ENCODE measurements at regions not wholly inside any gene's neighbourhood (a gene's known extent, or its start where the extent isn't known, plus 50 kb on each side); places are given as distances from the start of the nearest gene placed in this dataset.
A peak's percentile ranks its signal among the peaks of the same experiment; 100 is the strongest.

GRCh38 chr4:182082910-182083309 lies 160.3 kb upstream of the TENM3 start:
- Mint-ChIP-seq H3K4me1 (peaks cover 14% of the 10 kb centered on the region), H3K4me3 (no peak overlapping the region), H3K9me3 (no peaks in the 10 kb centered on the region), H3K27me3 (ENCODE audit: low read depth) (peaks cover 4% of the 10 kb centered on the region), H3K36me3 (ENCODE audit: low read depth) (peaks cover 5% of the 10 kb centered on the region), H3K27ac (no peak overlapping the region)
- no peak for TF ChIP-seq CTCF (IDR thresholded peaks at IDR 0.05; ENCODE audit: unreplicated experiment in 3 of 3)

DNA sequence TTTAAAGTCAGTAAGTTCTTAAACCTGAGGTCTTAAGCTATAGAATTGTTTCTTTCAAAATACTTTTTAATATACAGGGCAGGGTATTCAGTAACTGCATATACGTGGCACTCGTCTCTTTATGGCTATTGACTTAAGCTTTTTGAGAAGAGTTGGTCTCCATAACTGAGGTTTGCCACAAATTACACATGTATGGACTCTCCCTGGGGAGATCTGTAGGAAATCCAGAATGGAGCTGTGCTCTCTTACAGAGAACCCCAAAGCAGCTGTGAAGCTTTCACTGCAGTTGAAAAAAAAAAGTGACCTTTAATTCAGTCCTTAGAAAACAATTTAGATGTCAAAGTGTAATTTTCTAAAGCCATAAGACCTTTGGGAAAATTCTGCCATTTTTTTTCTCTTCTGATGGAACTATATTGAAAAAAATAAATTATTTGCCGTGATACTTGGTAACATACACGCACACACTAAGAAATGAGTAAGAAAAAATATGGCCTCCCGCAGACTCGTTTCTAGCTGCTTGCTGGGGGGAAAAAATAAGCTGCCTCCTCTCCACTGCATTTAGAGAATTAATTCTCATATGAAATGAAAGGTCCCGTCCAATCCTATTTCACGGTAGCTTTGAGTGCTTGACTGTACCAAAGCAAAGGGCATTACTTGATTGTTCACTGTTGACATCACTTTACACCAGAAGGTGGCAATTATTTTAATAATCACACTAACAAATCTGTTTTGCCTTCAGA lies 159.4 kb upstream of the TENM3 start:
- TF ChIP-seq CTCF (IDR thresholded peaks at IDR 0.05; ENCODE audit: unreplicated experiment in 3 of 3) = no peak
- H3K36me3 Mint-ChIP-seq (ENCODE audit: low read depth) = peaks cover 1% of the 10 kb centered on the region

GRCh38 chr4:182085051-182085480 lies 158.1 kb upstream of the TENM3 start:
- H3K9me3 Mint-ChIP-seq = no peaks in the 10 kb centered on the region
- no peak for TF ChIP-seq CTCF (IDR thresholded peaks at IDR 0.05; ENCODE audit: unreplicated experiment in 3 of 3)
- peak overlapping the region in 2 of 3 experiments; percentile 17 to 30 for H3K27ac Mint-ChIP-seq
- H3K4me3 Mint-ChIP-seq = no peak overlapping the region
- H3K36me3 Mint-ChIP-seq (ENCODE audit: low read depth) = no peaks in the 10 kb centered on the region
- peaks cover 4% of the 10 kb centered on the region for H3K27me3 Mint-ChIP-seq (ENCODE audit: low read depth)
- H3K4me1 Mint-ChIP-seq = peaks cover 14% of the 10 kb centered on the region

More for the DNA sequence above, 159.4 kb upstream of the TENM3 start:
- Mint-ChIP-seq H3K4me1 (peaks cover 14% of the 10 kb centered on the region), H3K27me3 (ENCODE audit: low read depth) (peaks cover 4% of the 10 kb centered on the region), H3K4me3 (no peak overlapping the region), H3K27ac (peak overlapping the region in 1 of 3 experiments; percentile 17), H3K9me3 (no peaks in the 10 kb centered on the region)

GRCh38 chr4:182089326-182089725 lies 153.9 kb upstream of the TENM3 start:
- peak in 1 of 3 experiments; percentile 36 for TF ChIP-seq CTCF (IDR thresholded peaks at IDR 0.05; ENCODE audit: unreplicated experiment in 3 of 3)
- Mint-ChIP-seq H3K27ac (no peak overlapping the region), H3K9me3 (no peaks in the 10 kb centered on the region), H3K4me1 (peaks cover 22% of the 10 kb centered on the region), H3K27me3 (ENCODE audit: low read depth) (peaks cover 4% of the 10 kb centered on the region), H3K36me3 (ENCODE audit: low read depth) (no peaks in the 10 kb centered on the region), H3K4me3 (no peak overlapping the region)

DNA sequence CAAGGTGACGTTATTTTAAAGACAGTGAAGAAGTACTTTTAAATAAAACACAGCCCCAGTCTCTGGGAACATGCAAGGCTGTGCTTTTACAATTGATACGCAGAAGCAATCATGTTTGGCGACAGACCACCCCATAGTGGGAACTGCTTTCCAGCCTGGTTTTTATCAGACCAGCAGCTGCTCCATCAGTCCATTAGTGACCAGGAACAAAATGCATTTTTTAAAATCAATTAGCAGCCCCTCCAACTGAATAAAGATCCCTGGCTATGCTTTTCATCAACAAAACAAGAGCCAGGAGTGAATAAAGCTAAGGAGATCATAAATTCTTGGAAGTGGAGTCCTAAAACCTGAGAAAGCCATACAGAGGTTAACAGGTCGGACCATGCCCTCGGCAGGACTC lies 153.0 kb upstream of the TENM3 start:
- peak overlapping the region in 2 of 3 experiments; percentile 12 to 35 for H3K27ac Mint-ChIP-seq
- TF ChIP-seq CTCF (IDR thresholded peaks at IDR 0.05; ENCODE audit: unreplicated experiment in 3 of 3) = no peak
- peaks cover 4% of the 10 kb centered on the region for H3K27me3 Mint-ChIP-seq (ENCODE audit: low read depth)

DNA sequence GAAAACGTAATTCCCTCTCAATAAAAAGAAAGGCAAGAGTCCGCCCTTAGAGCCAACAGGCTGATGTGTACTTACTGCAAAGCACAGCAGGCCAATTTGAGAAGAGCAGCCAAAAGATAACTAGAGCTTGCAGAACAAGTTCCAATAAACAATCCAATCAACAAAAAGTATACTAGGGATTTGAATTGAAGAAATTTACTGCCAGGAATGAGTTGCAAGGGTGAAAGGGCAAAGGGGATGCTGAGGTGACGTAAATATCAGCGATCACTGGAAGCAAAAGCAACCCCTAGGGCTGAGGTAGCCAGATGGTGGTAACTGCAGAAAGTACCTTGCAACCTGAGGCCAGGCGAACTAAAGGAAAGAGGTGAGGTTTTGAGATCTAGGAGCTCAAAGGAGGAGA lies 152.1 kb upstream of the TENM3 start:
- TF ChIP-seq CTCF (IDR thresholded peaks at IDR 0.05; ENCODE audit: unreplicated experiment in 3 of 3) = no peak
- Mint-ChIP-seq H3K27ac (peak overlapping the region in 2 of 3 experiments; percentile 4 to 12), H3K27me3 (ENCODE audit: low read depth) (peaks cover 1% of the 10 kb centered on the region), H3K9me3 (peaks cover 4% of the 10 kb centered on the region), H3K36me3 (ENCODE audit: low read depth) (no peaks in the 10 kb centered on the region), H3K4me1 (peaks cover 10% of the 10 kb centered on the region), H3K4me3 (no peak overlapping the region)

More for the DNA sequence above, 153.0 kb upstream of the TENM3 start:
- Mint-ChIP-seq H3K9me3 (peaks cover 2% of the 10 kb centered on the region), H3K4me3 (no peak overlapping the region), H3K36me3 (ENCODE audit: low read depth) (no peaks in the 10 kb centered on the region), H3K4me1 (peaks cover 15% of the 10 kb centered on the region)
